Breast epithelium (tissue), 3 donors: ENCODE measurements at regions not wholly inside any gene's neighbourhood (a gene's known extent, or its start where the extent isn't known, plus 50 kb on each side); places are given as distances from the start of the nearest gene placed in this dataset.

Experiments used
- POLR2A ChIP-seq: fragments of 450-650 bp; IDR thresholded peaks from one replicate; pipeline ENCODE4 v1.6.1; 2016; ENCODE audit warnings: antibody characterized with exemption, mild to moderate bottlenecking, moderate library complexity
- POLR2AphosphoS5 ChIP-seq, 3 donors: sonication (generic); formaldehyde crosslinking; IDR thresholded peaks; one replicate each; pipeline ENCODE4 v1.6.1; 2017; ENCODE audit warnings: antibody characterized with exemption in 3 of 3
- TF ChIP-seq, protein P1 (sequence below), 3 donors: fragments of 450-650 bp; IDR thresholded peaks; one replicate each; pipeline ENCODE4 v1.5.1; 2016 to 2017; ENCODE audit warnings: antibody characterized with exemption in 3 of 3, mild to moderate bottlenecking in 3 of 3, moderate library complexity in 3 of 3

DNA sequence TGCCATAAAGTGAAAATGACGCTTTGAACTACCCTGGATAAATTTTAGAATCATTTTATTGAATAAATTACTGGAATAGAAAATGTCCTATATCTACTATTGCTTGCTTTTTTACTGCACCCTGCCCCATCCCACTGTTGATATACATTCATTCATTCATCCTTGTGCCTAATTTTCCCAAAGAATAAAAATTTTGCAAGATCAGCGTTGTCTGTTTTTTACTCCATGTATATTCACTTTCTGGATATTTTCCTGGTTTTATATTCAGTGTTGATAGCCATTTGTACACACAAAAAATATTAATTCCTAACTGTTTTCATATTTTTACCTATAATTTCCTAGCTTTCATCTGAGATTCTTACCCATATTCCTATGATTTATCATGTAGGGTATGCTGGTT, 262.9 kb upstream of the MAGI2 start:
- TF ChIP-seq, protein P1, sequence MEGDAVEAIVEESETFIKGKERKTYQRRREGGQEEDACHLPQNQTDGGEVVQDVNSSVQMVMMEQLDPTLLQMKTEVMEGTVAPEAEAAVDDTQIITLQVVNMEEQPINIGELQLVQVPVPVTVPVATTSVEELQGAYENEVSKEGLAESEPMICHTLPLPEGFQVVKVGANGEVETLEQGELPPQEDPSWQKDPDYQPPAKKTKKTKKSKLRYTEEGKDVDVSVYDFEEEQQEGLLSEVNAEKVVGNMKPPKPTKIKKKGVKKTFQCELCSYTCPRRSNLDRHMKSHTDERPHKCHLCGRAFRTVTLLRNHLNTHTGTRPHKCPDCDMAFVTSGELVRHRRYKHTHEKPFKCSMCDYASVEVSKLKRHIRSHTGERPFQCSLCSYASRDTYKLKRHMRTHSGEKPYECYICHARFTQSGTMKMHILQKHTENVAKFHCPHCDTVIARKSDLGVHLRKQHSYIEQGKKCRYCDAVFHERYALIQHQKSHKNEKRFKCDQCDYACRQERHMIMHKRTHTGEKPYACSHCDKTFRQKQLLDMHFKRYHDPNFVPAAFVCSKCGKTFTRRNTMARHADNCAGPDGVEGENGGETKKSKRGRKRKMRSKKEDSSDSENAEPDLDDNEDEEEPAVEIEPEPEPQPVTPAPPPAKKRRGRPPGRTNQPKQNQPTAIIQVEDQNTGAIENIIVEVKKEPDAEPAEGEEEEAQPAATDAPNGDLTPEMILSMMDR (IDR thresholded peaks at IDR 0.05): no peak
- no peak for TF ChIP-seq POLR2A
- no peak for TF ChIP-seq POLR2AphosphoS5 (IDR thresholded peaks at IDR 0.05)
